GM12891 (cell line): ENCODE measurements at regions not wholly inside any gene's neighbourhood (a gene's known extent, or its start where the extent isn't known, plus 50 kb on each side); places are given as distances from the start of the nearest gene placed in this dataset.
"Not testable (repeated sequence)": the region's sequence is repeated elsewhere in the genome, so short reads cannot be mapped to it uniquely, and the experiment has no call there.

Source experiments
- DNase-seq: peaks from one replicate; pipeline ENCODE4 v3.0.0; 2011; ENCODE audit warnings: low spot score; ENCODE audit not compliant: insufficient read length
- FAIRE-seq: peaks from 2 replicates; lab custom pipeline; 2011; peaks lifted over from hg19 to GRCh38; lab: Jason Lieb, UNC
- PAX5 ChIP-seq: IDR thresholded peaks from 2 replicates; pipeline ENCODE4 v1.6.1; 2011; ENCODE audit warnings: low read length, moderate library complexity, mild to moderate bottlenecking; ENCODE audit not compliant: insufficient read depth, severe bottlenecking
- POLR2A ChIP-seq: IDR thresholded peaks from 2 replicates; pipeline ENCODE4 v1.6.1; 2011; ENCODE audit warnings: low read depth, low read length, control low read depth
- POLR2AphosphoS5 ChIP-seq: IDR thresholded peaks from 2 replicates; pipeline ENCODE4 v1.6.1; 2011; ENCODE audit warnings: low read depth, low read length, control low read depth
- POU2F2 ChIP-seq: IDR thresholded peaks from 2 replicates; pipeline ENCODE4 v1.6.1; 2011; ENCODE audit warnings: low read depth, mild to moderate bottlenecking, control low read depth, low read length, moderate library complexity
- SPI1 ChIP-seq: IDR thresholded peaks from 2 replicates; pipeline ENCODE4 v1.6.1; 2011; ENCODE audit warnings: low read depth, low read length, control low read depth
- TAF1 ChIP-seq: IDR thresholded peaks from 2 replicates; pipeline ENCODE4 v1.6.1; 2011; ENCODE audit warnings: low read depth, low read length, control low read depth

- DNase-seq, result no peak
- FAIRE-seq, result no peak
- TF ChIP-seq PAX5 (no peak), POLR2AphosphoS5 (no peak), POU2F2 (no peak), TAF1 (no peak), SPI1 (no peak), POLR2A (no peak)
Observed at GRCh38 chr10:28905371-28905770, 228.1 kb downstream of the BAMBI start.

GRCh38 chr10:28906011-28906411 lies 228.7 kb downstream of the BAMBI start:
- FAIRE-seq, result no peak
- DNase-seq, result no peak
- no peak for TF ChIP-seq POLR2AphosphoS5
- no peak for TF ChIP-seq TAF1
- TF ChIP-seq POLR2A, result no peak
- TF ChIP-seq POU2F2, result no peak
- no peak for TF ChIP-seq SPI1
- no peak for TF ChIP-seq PAX5

- TF ChIP-seq SPI1 (no peak), POLR2A (no peak), POLR2AphosphoS5 (no peak), PAX5 (no peak), TAF1 (no peak), POU2F2 (no peak)
- no peak for DNase-seq
- FAIRE-seq, result no peak
Observed at GRCh38 chr10:28906415-28906814, 229.1 kb downstream of the BAMBI start.

- TF ChIP-seq TAF1, result no peak
- no peak for TF ChIP-seq POLR2A
- no peak for TF ChIP-seq PAX5
- TF ChIP-seq SPI1, result no peak
- TF ChIP-seq POU2F2, result no peak
- TF ChIP-seq POLR2AphosphoS5, result no peak
- FAIRE-seq (no peak), DNase-seq (no peak)
Observed at GRCh38 chr10:28906934-28907333, 229.6 kb downstream of the BAMBI start.

- no peak for TF ChIP-seq POLR2AphosphoS5
- no peak for TF ChIP-seq POLR2A
- TF ChIP-seq POU2F2, result no peak
- TF ChIP-seq PAX5, result no peak
- TF ChIP-seq TAF1, result no peak
- no peak for TF ChIP-seq SPI1
- FAIRE-seq (no peak), DNase-seq (no peak)
Observed at GRCh38 chr10:28909875-28910274, 232.6 kb downstream of the BAMBI start.

- DNase-seq (no peak), FAIRE-seq (no peak)
- TF ChIP-seq POLR2AphosphoS5 (no peak), PAX5 (no peak), POLR2A (no peak), SPI1 (no peak), POU2F2 (no peak)
Observed at GRCh38 chr10:28910956-28911355, 233.6 kb downstream of the BAMBI start.

- DNase-seq, FAIRE-seq: not testable (repeated sequence)
Observed at GRCh38 chr10:28911511-28911910, 234.2 kb downstream of the BAMBI start.

GRCh38 chr10:28912017-28912783 lies 234.9 kb downstream of the BAMBI start:
- no peak for FAIRE-seq
- TF ChIP-seq POU2F2 (no peak), SPI1 (no peak)
- no peak for DNase-seq

GRCh38 chr10:28913436-28914237 lies 236.3 kb downstream of the BAMBI start:
- no peak for FAIRE-seq
- no peak for DNase-seq
- no peak for TF ChIP-seq PAX5
- no peak for TF ChIP-seq POLR2A
- TF ChIP-seq POU2F2, result no peak
- TF ChIP-seq SPI1, result no peak
- no peak for TF ChIP-seq TAF1
- no peak for TF ChIP-seq POLR2AphosphoS5

- DNase-seq (no peak), FAIRE-seq (no peak)
- no peak for TF ChIP-seq SPI1
- no peak for TF ChIP-seq POLR2AphosphoS5
- TF ChIP-seq POLR2A, result no peak
- no peak for TF ChIP-seq PAX5
Observed at GRCh38 chr10:28914701-28915100, 237.4 kb downstream of the BAMBI start.
